CD14-positive monocyte (primary cell): ENCODE measurements at regions not wholly inside any gene's neighbourhood (a gene's known extent, or its start where the extent isn't known, plus 50 kb on each side); places are given as distances from the start of the nearest gene placed in this dataset.
"Not testable (repeated sequence)": the region's sequence is repeated elsewhere in the genome, so short reads cannot be mapped to it uniquely, and the experiment has no call there.

Experiments used
- DNase-seq, 3 donors: peaks; one replicate each; pipeline ENCODE4 v3.0.0-alpha.2; 2011 to 2022
- H2AFZ ChIP-seq: 2 replicates; pipeline ENCODE4 v1.6.0; 2012; ENCODE audit warnings: mild to moderate bottlenecking, low read depth, low read length, inconsistent platforms; ENCODE audit not compliant: insufficient read depth, poor library complexity, severe bottlenecking
- H3K27ac ChIP-seq, 2 donors: 1 replicate in 1 of 2; 2 replicates in 1 of 2; pipeline ENCODE4 v1.5.1; 2012 to 2013; ENCODE audit warnings: low read length in 2 of 2, control low read depth in 1 of 2, inconsistent platforms in 1 of 2, low read depth in 1 of 2, mild to moderate bottlenecking in 1 of 2
- H3K27me3 ChIP-seq, 2 donors: one replicate each; pipeline versions ENCODE4 v1.6.0 to v1.6.1; 2011 to 2013; ENCODE audit warnings: low read length in 2 of 2; ENCODE audit not compliant: control insufficient read depth in 2 of 2, insufficient read depth in 2 of 2
- H3K36me3 ChIP-seq, 2 donors: replicated peaks in 1 of 2; 1 replicate in 1 of 2; 2 replicates in 1 of 2; pipeline versions ENCODE4 v1.5.1 to v1.6.1; 2012 to 2013; ENCODE audit warnings: low read length in 2 of 2, control low read depth in 1 of 2, inconsistent platforms in 1 of 2, mild to moderate bottlenecking in 1 of 2; ENCODE audit not compliant: insufficient read depth in 2 of 2, control insufficient read depth in 1 of 2
- H3K4me1 ChIP-seq, 2 donors: 1 replicate in 1 of 2; 2 replicates in 1 of 2; pipeline versions ENCODE4 v1.5.1 to v1.6.1; 2012 to 2013; ENCODE audit warnings: low read length in 2 of 2, control low read depth in 1 of 2, inconsistent platforms in 1 of 2, mild to moderate bottlenecking in 1 of 2, moderate library complexity in 1 of 2; ENCODE audit not compliant: insufficient read depth in 2 of 2, control insufficient read depth in 1 of 2
- H3K4me2 ChIP-seq: replicated peaks from 2 replicates; pipeline ENCODE3; 2012; ENCODE audit warnings: low read length, moderate library complexity, mild to moderate bottlenecking; ENCODE audit not compliant: poor library complexity, severe bottlenecking; ENCODE audit errors: extremely low read depth
- H3K4me3 ChIP-seq, 3 experiments: fragments of 200-600 bp in 1 of 3; sonication (generic) in 1 of 3; replicated peaks in 1 of 3; 1 replicate in 2 of 3; 2 replicates in 1 of 3; pipeline ENCODE4 v1.5.1; 2011 to 2013; ENCODE audit warnings: low read length in 3 of 3, mild to moderate bottlenecking in 3 of 3, control low read depth in 2 of 3, low read depth in 2 of 3, inconsistent platforms in 1 of 3, moderate library complexity in 1 of 3
- H3K79me2 ChIP-seq: 2 replicates; pipeline ENCODE4 v1.6.0; 2012; ENCODE audit warnings: mild to moderate bottlenecking, control low read depth, inconsistent platforms, low read length, moderate library complexity; ENCODE audit not compliant: insufficient read depth
- H3K9ac ChIP-seq: 2 replicates; pipeline ENCODE4 v1.6.0; 2017; ENCODE audit warnings: low read length, mild to moderate bottlenecking; ENCODE audit not compliant: insufficient read depth, poor library complexity, severe bottlenecking
- H3K9me3 ChIP-seq, 2 donors: replicated peaks in 1 of 2; 1 replicate in 1 of 2; 2 replicates in 1 of 2; pipeline versions ENCODE4 v1.5.1 to v1.6.1; 2012 to 2013; ENCODE audit warnings: low read length in 2 of 2, control low read depth in 1 of 2; ENCODE audit not compliant: control insufficient read depth in 1 of 2, insufficient read depth in 1 of 2
- H4K20me1 ChIP-seq: 2 replicates; pipeline ENCODE4 v1.6.0; 2012; ENCODE audit warnings: mild to moderate bottlenecking, low read length, control low read depth, moderate library complexity; ENCODE audit not compliant: insufficient read depth
- H3K27ac Mint-ChIP-seq, 7 donors: one replicate each; pipeline ENCODE4 v1.8.0; 2020; ENCODE audit warnings: mild to moderate bottlenecking in 7 of 7, mixed read lengths in 7 of 7, moderate library complexity in 6 of 7, inconsistent platforms in 2 of 7
- H3K27me3 Mint-ChIP-seq, 3 donors: one replicate each; pipeline ENCODE4 v1.8.0; 2021 to 2022; ENCODE audit warnings: low read depth in 3 of 3, mild to moderate bottlenecking in 3 of 3, mixed read lengths in 3 of 3, moderate library complexity in 3 of 3, inconsistent platforms in 1 of 3
- H3K36me3 Mint-ChIP-seq, 2 donors: one replicate each; pipeline ENCODE4 v1.8.0; 2020; ENCODE audit warnings: mixed read lengths in 2 of 2, inconsistent platforms in 1 of 2, mild to moderate bottlenecking in 1 of 2
- H3K4me1 Mint-ChIP-seq: one replicate; pipeline ENCODE4 v1.8.0; 2020; ENCODE audit warnings: mild to moderate bottlenecking, mixed read lengths
- H3K4me3 Mint-ChIP-seq, 2 donors: one replicate each; pipeline ENCODE4 v1.8.0; 2020; ENCODE audit warnings: mild to moderate bottlenecking in 2 of 2, mixed read lengths in 2 of 2, moderate library complexity in 1 of 2
- H3K9me3 Mint-ChIP-seq, 7 donors: one replicate each; pipeline ENCODE4 v1.8.0; 2020 to 2022; ENCODE audit warnings: mixed read lengths in 7 of 7, mild to moderate bottlenecking in 6 of 7, moderate library complexity in 6 of 7, inconsistent platforms in 2 of 7
- CTCF ChIP-seq: fragments of 200-600 bp; IDR thresholded peaks from one replicate; pipeline ENCODE4 v1.8.0; 2022; ENCODE audit warnings: antibody characterized with exemption, mild to moderate bottlenecking
- WGBS: methylation state at CpG from one replicate; pipeline ENCODE4 v1.1.5; 2013; ENCODE audit warnings: missing lambda C conversion rate; ENCODE audit not compliant: insufficient coverage; 5-methylcytosine and 5-hydroxymethylcytosine counted together
- intact Hi-C, 2 donors: fragments of 100-400 bp; cut with micrococcal nuclease; formaldehyde crosslinking; loops; one replicate each; pipeline versions ENCODE4 v1.15.0 to v1.15.1; 2023

GRCh38 chr7:91722831-91723230 is 157.7 kb downstream of the MTERF1 start:
- peaks cover 7 to 22% (median 13%) of the 10 kb centered on the region in 7 donors for H3K9me3 Mint-ChIP-seq

GRCh38 chr7:91729046-91729445 is 151.5 kb downstream of the MTERF1 start:
- H3K4me3 Mint-ChIP-seq, H3K9me3 Mint-ChIP-seq, H3K79me2 ChIP-seq, H2AFZ ChIP-seq, H3K4me1 Mint-ChIP-seq, H3K27ac ChIP-seq, intact Hi-C loops, H3K4me3 ChIP-seq, DNase-seq, H3K36me3 Mint-ChIP-seq, H3K27ac Mint-ChIP-seq, H3K9ac ChIP-seq, H4K20me1 ChIP-seq, H3K4me2 ChIP-seq, H3K27me3 Mint-ChIP-seq, H3K36me3 ChIP-seq, H3K27me3 ChIP-seq, H3K9me3 ChIP-seq, H3K4me1 ChIP-seq: not testable (repeated sequence)
- WGBS, result no CpG with 5 or more reads among the region's 2 CpGs

More at GRCh38 chr7:91722831-91723230, 157.7 kb downstream of the MTERF1 start:
- H2AFZ ChIP-seq, result no peak overlapping the region
- Mint-ChIP-seq H3K27me3 (no peaks in the 10 kb centered on the region), H3K4me3 (no peak overlapping the region), H3K36me3 (no peaks in the 10 kb centered on the region), H3K27ac (no peak overlapping the region), H3K4me1 (no peaks in the 10 kb centered on the region)
- H3K4me3 ChIP-seq, result no peak overlapping the region
- H3K4me1 ChIP-seq, result no peaks in the 10 kb centered on the region
- H3K79me2 ChIP-seq, result no peaks in the 10 kb centered on the region
- no peak for TF ChIP-seq CTCF
- no peak overlapping the region for H3K4me2 ChIP-seq
- no peak for DNase-seq
- peaks cover 0 to 9% of the 10 kb centered on the region in 2 donors for H3K9me3 ChIP-seq
- no peak overlapping the region for H3K9ac ChIP-seq
- no peaks in the 10 kb centered on the region for H3K27me3 ChIP-seq
- H3K27ac ChIP-seq, result no peak overlapping the region
- no peaks in the 10 kb centered on the region for H4K20me1 ChIP-seq
- intact Hi-C loops, result no loop called here
- no peaks in the 10 kb centered on the region for H3K36me3 ChIP-seq
